H9 (cell line): ENCODE measurements at regions not wholly inside any gene's neighbourhood (a gene's known extent, or its start where the extent isn't known, plus 50 kb on each side); places are given as distances from the start of the nearest gene placed in this dataset.

ENCODE experiments used
- DNase-seq: peaks from one replicate; pipeline ENCODE4 v3.0.0-alpha.2; 2017
- H2AFZ ChIP-seq: one replicate; pipeline ENCODE4 v1.6.1; 2013; ENCODE audit warnings: mild to moderate bottlenecking, low read length, control low read depth, moderate library complexity
- H2AK5ac ChIP-seq: 2 replicates; pipeline ENCODE4 v1.6.1; 2013; ENCODE audit warnings: low read length, control low read depth, mixed read lengths; ENCODE audit not compliant: insufficient read length
- H2BK120ac ChIP-seq: one replicate; pipeline ENCODE4 v1.6.1; 2013; ENCODE audit warnings: low read depth, mild to moderate bottlenecking, low read length, control low read depth, inconsistent platforms; ENCODE audit not compliant: poor library complexity, severe bottlenecking
- H2BK12ac ChIP-seq: 2 replicates; pipeline ENCODE4 v1.6.1; 2013; ENCODE audit warnings: low read length, control low read depth, mixed read lengths, low read depth; ENCODE audit not compliant: insufficient read length
- H2BK15ac ChIP-seq: 2 replicates; pipeline ENCODE4 v1.6.1; 2013; ENCODE audit warnings: low read depth, low read length, control low read depth
- H2BK20ac ChIP-seq: one replicate; pipeline ENCODE4 v1.6.1; 2013; ENCODE audit warnings: low read depth, mild to moderate bottlenecking, low read length, control low read depth, inconsistent platforms; ENCODE audit not compliant: poor library complexity, severe bottlenecking
- H2BK5ac ChIP-seq: 2 replicates; pipeline ENCODE4 v1.6.1; 2013; ENCODE audit warnings: low read length, control low read depth, mixed read lengths; ENCODE audit not compliant: insufficient read length
- H3K14ac ChIP-seq: 2 replicates; pipeline ENCODE4 v1.6.1; 2013; ENCODE audit warnings: low read length, control low read depth; ENCODE audit not compliant: insufficient read depth
- H3K18ac ChIP-seq: 2 replicates; pipeline ENCODE4 v1.6.1; 2013; ENCODE audit warnings: low read depth, mild to moderate bottlenecking, mixed read lengths, low read length, control low read depth; ENCODE audit not compliant: insufficient read length
- H3K23ac ChIP-seq: 2 replicates; pipeline ENCODE4 v1.6.1; 2013; ENCODE audit warnings: low read length, control low read depth, mixed read lengths, low read depth; ENCODE audit not compliant: insufficient read length
- H3K23me2 ChIP-seq: 2 replicates; pipeline ENCODE4 v1.6.1; 2013; ENCODE audit warnings: low read depth, mild to moderate bottlenecking, mixed read lengths, low read length, control low read depth; ENCODE audit not compliant: insufficient read length, poor library complexity, severe bottlenecking
- H3K27ac ChIP-seq: 2 replicates; pipeline ENCODE4 v1.5.1; 2013; ENCODE audit warnings: low read length, control low read depth, mixed read lengths, low read depth; ENCODE audit not compliant: insufficient read length
- H3K27me3 ChIP-seq: 2 replicates; pipeline ENCODE4 v1.6.1; 2013; ENCODE audit warnings: low read length, control low read depth, inconsistent platforms; ENCODE audit not compliant: insufficient read depth
- H3K4ac ChIP-seq: 2 replicates; pipeline ENCODE4 v1.6.1; 2013; ENCODE audit warnings: low read depth, mild to moderate bottlenecking, control low read depth, inconsistent platforms, low read length, moderate library complexity
- H3K4me1 ChIP-seq: 2 replicates; pipeline ENCODE4 v1.6.1; 2013; ENCODE audit warnings: low read length, control low read depth, inconsistent platforms; ENCODE audit not compliant: insufficient read depth
- H3K4me2 ChIP-seq: 2 replicates; pipeline ENCODE4 v1.6.1; 2013; ENCODE audit warnings: low read length, control low read depth, mixed read lengths; ENCODE audit not compliant: insufficient read length, insufficient read depth
- H3K56ac ChIP-seq: 2 replicates; pipeline ENCODE4 v1.6.1; 2013; ENCODE audit warnings: low read depth, mild to moderate bottlenecking, mixed read lengths, low read length, control low read depth; ENCODE audit not compliant: insufficient read length
- H3K79me1 ChIP-seq: 2 replicates; pipeline ENCODE4 v1.6.1; 2013; ENCODE audit warnings: low read depth, mild to moderate bottlenecking, moderate library complexity, low read length, control low read depth, inconsistent platforms; ENCODE audit not compliant: insufficient read depth, poor library complexity, severe bottlenecking
- H3K79me2 ChIP-seq: 2 replicates; pipeline ENCODE4 v1.6.1; 2013; ENCODE audit warnings: low read length, control low read depth, inconsistent platforms; ENCODE audit not compliant: insufficient read depth
- H3K9ac ChIP-seq: 2 replicates; pipeline ENCODE4 v1.6.1; 2013; ENCODE audit warnings: low read length, control low read depth, mixed read lengths; ENCODE audit not compliant: insufficient read length; ENCODE audit errors: extremely low read depth
- H3K9me3 ChIP-seq: one replicate; pipeline ENCODE4 v1.6.1; 2013; ENCODE audit warnings: low read depth, low read length, inconsistent platforms; ENCODE audit not compliant: control insufficient read depth
- H3T11ph ChIP-seq: one replicate; pipeline ENCODE4 v1.6.1; 2013; ENCODE audit warnings: mild to moderate bottlenecking, low read length, control low read depth, inconsistent platforms
- H4K20me1 ChIP-seq: one replicate; pipeline ENCODE4 v1.6.1; 2013; ENCODE audit not compliant: control insufficient read depth, insufficient read length, insufficient read depth
- H4K5ac ChIP-seq: 2 replicates; pipeline ENCODE4 v1.6.1; 2013; ENCODE audit warnings: low read depth, mild to moderate bottlenecking, mixed read lengths, low read length, control low read depth; ENCODE audit not compliant: insufficient read length
- H4K8ac ChIP-seq: replicated peaks from 2 replicates; pipeline ENCODE4 v1.6.1; 2013; ENCODE audit warnings: low read length, control low read depth, mixed read lengths, low read depth; ENCODE audit not compliant: insufficient read length
- H4K91ac ChIP-seq: 2 replicates; pipeline ENCODE4 v1.6.1; 2013; ENCODE audit warnings: low read depth, mild to moderate bottlenecking, moderate library complexity, mixed read lengths, low read length, control low read depth; ENCODE audit not compliant: insufficient read length
- H3K27ac Mint-ChIP-seq, 3 experiments: 2 replicates in 2 of 3; 3 replicates in 1 of 3; pipeline ENCODE4 v1.8.0; 2020 to 2021; ENCODE audit warnings: mixed read lengths in 3 of 3, mild to moderate bottlenecking in 1 of 3, moderate library complexity in 1 of 3
- H3K27me3 Mint-ChIP-seq: 2 replicates; pipeline ENCODE4 v1.8.0; 2021; ENCODE audit warnings: low read depth, mild to moderate bottlenecking, moderate library complexity, mixed read lengths
- H3K36me3 Mint-ChIP-seq, 3 experiments: 2 replicates in 2 of 3; 3 replicates in 1 of 3; pipeline ENCODE4 v1.8.0; 2020 to 2021; ENCODE audit warnings: low read depth in 3 of 3, mixed read lengths in 3 of 3; ENCODE audit not compliant: insufficient read depth in 1 of 3
- H3K4me1 Mint-ChIP-seq, 2 experiments: 2 replicates each; pipeline ENCODE4 v1.8.0; 2020; ENCODE audit warnings: mixed read lengths in 2 of 2
- H3K4me3 Mint-ChIP-seq, 2 experiments: 2 replicates in 1 of 2; 3 replicates in 1 of 2; pipeline ENCODE4 v1.8.0; 2020 to 2021; ENCODE audit warnings: mild to moderate bottlenecking in 2 of 2, mixed read lengths in 2 of 2, moderate library complexity in 1 of 2
- H3K9me3 Mint-ChIP-seq, 2 experiments: 2 replicates in 1 of 2; 3 replicates in 1 of 2; pipeline ENCODE4 v1.8.0; 2020; ENCODE audit warnings: mild to moderate bottlenecking in 2 of 2, mixed read lengths in 2 of 2, moderate library complexity in 1 of 2
- WGBS: extraction: QIAGEN DNeasy Blood & Tissue Kit; methylation state at CpG from one replicate; pipeline ENCODE4 v1.1.7; 2013; ENCODE audit warnings: missing lambda C conversion rate, low lambda C conversion rate, mixed read lengths; ENCODE audit not compliant: insufficient read length; ENCODE audit errors: extremely low coverage; 5-methylcytosine and 5-hydroxymethylcytosine counted together
- TF ChIP-seq, protein P1 (sequence below): fragments of 200-600 bp; sonication (generic); conservative IDR thresholded peaks from 3 replicates; pipeline ENCODE4 v1.8.0; 2021; ENCODE audit warnings: antibody characterized with exemption, mild to moderate bottlenecking

DNA sequence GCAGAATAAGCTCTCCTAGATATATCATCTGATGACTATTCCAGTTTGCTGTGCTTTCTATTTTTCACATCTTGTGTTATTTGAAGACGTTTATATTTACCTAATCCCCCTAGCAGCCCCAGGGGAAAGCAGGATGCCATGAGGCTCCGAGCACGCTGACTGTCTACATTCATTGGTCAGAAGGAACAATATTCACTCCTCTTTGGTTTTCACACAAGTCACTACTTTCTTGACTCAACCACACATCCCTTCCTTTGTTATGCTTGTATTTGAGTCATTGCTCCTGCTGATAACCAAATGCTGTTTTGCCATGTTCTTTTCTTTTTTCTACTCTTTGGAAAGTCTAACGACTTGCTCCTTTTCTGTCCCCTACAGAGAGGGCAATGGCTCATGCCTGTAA lies 86.5 kb upstream of the SLC38A2 start:
- H3K27me3 Mint-ChIP-seq, result no peaks in the 10 kb centered on the region
- no peaks in the 10 kb centered on the region for H3K9me3 Mint-ChIP-seq
- Histone ChIP-seq H3K18ac (no peak overlapping the region), H2BK120ac (no peak overlapping the region), H4K8ac (no peak overlapping the region), H3K56ac (no peak overlapping the region), H3K79me2 (no peaks in the 10 kb centered on the region), H2BK20ac (no peak overlapping the region), H3T11ph (no peak overlapping the region), H2BK5ac (no peak overlapping the region), H3K4me2 (no peak overlapping the region), H2BK12ac (no peak overlapping the region), H2AFZ (no peak overlapping the region), H3K4ac (no peak overlapping the region), H3K79me1 (no peaks in the 10 kb centered on the region), H3K23me2 (no peaks in the 10 kb centered on the region), H3K14ac (no peak overlapping the region), H2AK5ac (no peak overlapping the region), H4K5ac (no peak overlapping the region), H3K9ac (no peak overlapping the region), H3K4me1 (peaks cover 8% of the 10 kb centered on the region), H3K27ac (no peak overlapping the region), H4K91ac (no peak overlapping the region), H3K9me3 (no peaks in the 10 kb centered on the region), H3K27me3 (no peaks in the 10 kb centered on the region), H4K20me1 (no peaks in the 10 kb centered on the region), H2BK15ac (no peak overlapping the region), H3K23ac (no peak overlapping the region)
- H3K36me3 Mint-ChIP-seq, result no peaks in the 10 kb centered on the region; a peak in 2 of 7 replicates
- WGBS, result no CpG with 5 or more reads among the region's 4 CpGs
- no peak overlapping the region for H3K4me3 Mint-ChIP-seq
- H3K4me1 Mint-ChIP-seq, result peaks cover 15 to 25% of the 10 kb centered on the region in 2 experiments
- TF ChIP-seq, protein P1, sequence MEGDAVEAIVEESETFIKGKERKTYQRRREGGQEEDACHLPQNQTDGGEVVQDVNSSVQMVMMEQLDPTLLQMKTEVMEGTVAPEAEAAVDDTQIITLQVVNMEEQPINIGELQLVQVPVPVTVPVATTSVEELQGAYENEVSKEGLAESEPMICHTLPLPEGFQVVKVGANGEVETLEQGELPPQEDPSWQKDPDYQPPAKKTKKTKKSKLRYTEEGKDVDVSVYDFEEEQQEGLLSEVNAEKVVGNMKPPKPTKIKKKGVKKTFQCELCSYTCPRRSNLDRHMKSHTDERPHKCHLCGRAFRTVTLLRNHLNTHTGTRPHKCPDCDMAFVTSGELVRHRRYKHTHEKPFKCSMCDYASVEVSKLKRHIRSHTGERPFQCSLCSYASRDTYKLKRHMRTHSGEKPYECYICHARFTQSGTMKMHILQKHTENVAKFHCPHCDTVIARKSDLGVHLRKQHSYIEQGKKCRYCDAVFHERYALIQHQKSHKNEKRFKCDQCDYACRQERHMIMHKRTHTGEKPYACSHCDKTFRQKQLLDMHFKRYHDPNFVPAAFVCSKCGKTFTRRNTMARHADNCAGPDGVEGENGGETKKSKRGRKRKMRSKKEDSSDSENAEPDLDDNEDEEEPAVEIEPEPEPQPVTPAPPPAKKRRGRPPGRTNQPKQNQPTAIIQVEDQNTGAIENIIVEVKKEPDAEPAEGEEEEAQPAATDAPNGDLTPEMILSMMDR, result no peak
- H3K27ac Mint-ChIP-seq, result no peak overlapping the region; a peak in 1 of 7 replicates
- DNase-seq, result no peak
